ENCODE measurements at regions not wholly inside any gene's neighbourhood (a gene's known extent, or its start where the extent isn't known, plus 50 kb on each side); places are given as distances from the start of the nearest gene placed in this dataset.
"Not testable (repeated sequence)": the region's sequence is repeated elsewhere in the genome, so short reads cannot be mapped to it uniquely, and the experiment has no call there.

- DNase-seq (ENCODE audit: low spot score), result no peak
- intact Hi-C loops (cut with DNase I), result no loop called here
These were observed 109.5 kb downstream of the TRIM27 start for GRCh38 chr6:28814032-28814976.

GRCh38 chr6:28816339-28816908 is 107.4 kb downstream of the TRIM27 start:
- DNase-seq (ENCODE audit: low spot score), result no peak
- intact Hi-C loops (cut with DNase I), result no loop called here

GRCh38 chr6:28816909-28817807 is 106.6 kb downstream of the TRIM27 start:
- no peak for DNase-seq (ENCODE audit: low spot score)
- intact Hi-C loops (cut with DNase I), result no loop called here

GRCh38 chr6:28817808-28818145 is 106.0 kb downstream of the TRIM27 start:
- intact Hi-C loops (cut with DNase I), result no loop called here
- DNase-seq (ENCODE audit: low spot score), result no peak

GRCh38 chr6:28824793-28825731 is 98.7 kb downstream of the TRIM27 start:
- DNase-seq (ENCODE audit: low spot score), result no peak
- intact Hi-C loops (cut with DNase I), result no loop called here

- intact Hi-C loops (cut with DNase I), result no loop called here
These were observed 98.0 kb downstream of the TRIM27 start for GRCh38 chr6:28825732-28826293.

GRCh38 chr6:28831683-28832082 is 92.1 kb downstream of the TRIM27 start:
- intact Hi-C loops (cut with DNase I), result loop anchor here (10.0 kb wide), 1 partner anchor 153 kb away; no protein-coding TSS in a partner anchor
- DNase-seq (ENCODE audit: low spot score), result not testable (repeated sequence)

More at GRCh38 chr6:28825732-28826293, 98.0 kb downstream of the TRIM27 start:
- no peak for DNase-seq (ENCODE audit: low spot score)

- intact Hi-C loops (cut with DNase I), result loop anchor here (2.0 to 10.0 kb wide), 2 partner anchors 148 to 180 kb away; no protein-coding TSS in a partner anchor
- not testable (repeated sequence) for DNase-seq (ENCODE audit: low spot score)
These were observed 87.1 kb downstream of the TRIM27 start for GRCh38 chr6:28836703-28837102.

GRCh38 chr6:28838289-28838633 is 85.5 kb downstream of the TRIM27 start:
- no peak for DNase-seq (ENCODE audit: low spot score)
- intact Hi-C loops (cut with DNase I), result loop anchor here (1.0 to 10.0 kb wide), 3 partner anchors 59 to 147 kb away; no protein-coding TSS in a partner anchor

- DNase-seq (ENCODE audit: low spot score), result peak; percentile 89
- intact Hi-C loops (cut with DNase I), result loop anchor here (1.0 to 10.0 kb wide), 3 partner anchors 58 to 146 kb away; no protein-coding TSS in a partner anchor
These were observed 84.9 kb downstream of the TRIM27 start for GRCh38 chr6:28838634-28839442.

GRCh38 chr6:28839443-28840120 is 84.2 kb downstream of the TRIM27 start:
- intact Hi-C loops (cut with DNase I), result loop anchor here (2.0 to 10.0 kb wide), 2 partner anchors 57 to 145 kb away; no protein-coding TSS in a partner anchor
- DNase-seq (ENCODE audit: low spot score), result no peak

GRCh38 chr6:28841290-28841689 is 82.5 kb downstream of the TRIM27 start:
- DNase-seq (ENCODE audit: low spot score), result no peak
- intact Hi-C loops (cut with DNase I), result no loop called here

GRCh38 chr6:28848756-28849155 is 75.0 kb downstream of the TRIM27 start:
- DNase-seq (ENCODE audit: low spot score), result not testable (repeated sequence)

More at GRCh38 chr6:28848756-28849155, 75.0 kb downstream of the TRIM27 start:
- intact Hi-C loops (cut with DNase I), result not testable (repeated sequence)
